SK-N-SH treated with all-trans-retinoic acid at 6 μM for 48 hours (cell line): ENCODE measurements at regions not wholly inside any gene's neighbourhood (a gene's known extent, or its start where the extent isn't known, plus 50 kb on each side); places are given as distances from the start of the nearest gene placed in this dataset.
"Not testable (repeated sequence)": the region's sequence is repeated elsewhere in the genome, so short reads cannot be mapped to it uniquely, and the experiment has no call there.

ENCODE experiments used
- ATAC-seq: fragments of 200-7000 bp; cut with Tn5 transposase; 3 replicates; pipeline ENCODE4 v1.9.1; 2020; ENCODE audit warnings: mild to moderate bottlenecking, moderate library complexity
- ARNTL ChIP-seq: fragments of 450-650 bp; formaldehyde crosslinking; IDR thresholded peaks from 2 replicates; pipeline ENCODE4 v1.5.0; 2020; ENCODE audit warnings: low read depth, mild to moderate bottlenecking, moderate library complexity, borderline replicate concordance
- BACH2 ChIP-seq: fragments of 250-450 bp; sonication (Bioruptor Pico); IDR thresholded peaks from 2 replicates; pipeline ENCODE4 v1.9.0; 2021; ENCODE audit warnings: mild to moderate bottlenecking, borderline replicate concordance
- CSDC2 ChIP-seq: fragments of 250-450 bp; sonication (Bioruptor Pico); IDR thresholded peaks from 2 replicates; pipeline ENCODE4 v1.5.0; 2020; ENCODE audit warnings: mild to moderate bottlenecking, moderate library complexity
- ESRRG ChIP-seq: fragments of 250-450 bp; sonication (Bioruptor Pico); IDR thresholded peaks from 2 replicates; pipeline ENCODE4 v1.6.1; 2021; ENCODE audit warnings: mild to moderate bottlenecking
- GLIS3 ChIP-seq: fragments of 250-450 bp; sonication (Bioruptor Pico); IDR thresholded peaks from 2 replicates; pipeline ENCODE4 v1.5.0; 2020; ENCODE audit warnings: mild to moderate bottlenecking, moderate library complexity
- OSR1 ChIP-seq: fragments of 250-450 bp; sonication (Bioruptor Pico); IDR thresholded peaks from 2 replicates; pipeline ENCODE4 v1.8.0; 2022; ENCODE audit warnings: moderate library complexity, mild to moderate bottlenecking, inconsistent platforms
- PPARA ChIP-seq: fragments of 250-450 bp; sonication (Bioruptor Pico); IDR thresholded peaks from 2 replicates; pipeline ENCODE4 v1.5.0; 2020; ENCODE audit warnings: mild to moderate bottlenecking, borderline replicate concordance
- RARB ChIP-seq: fragments of 250-450 bp; sonication (Bioruptor Pico); IDR thresholded peaks from 2 replicates; pipeline ENCODE4 v1.8.0; 2021; ENCODE audit warnings: mild to moderate bottlenecking, moderate library complexity
- SNAI2 ChIP-seq: fragments of 250-450 bp; sonication (Bioruptor Pico); IDR thresholded peaks from 2 replicates; pipeline ENCODE4 v1.5.0; 2020; ENCODE audit warnings: mild to moderate bottlenecking, moderate library complexity
- TCF4 ChIP-seq: fragments of 250-450 bp; sonication (Bioruptor Pico); IDR thresholded peaks from 2 replicates; pipeline ENCODE4 v1.8.0; 2021; ENCODE audit warnings: mild to moderate bottlenecking, moderate library complexity, borderline replicate concordance
- TOX ChIP-seq: fragments of 250-450 bp; sonication (Bioruptor Pico); IDR thresholded peaks from 2 replicates; pipeline ENCODE4 v1.8.0; 2021; ENCODE audit warnings: mild to moderate bottlenecking, moderate library complexity, borderline replicate concordance
- ZC3H10 ChIP-seq: fragments of 250-450 bp; sonication (Bioruptor Pico); IDR thresholded peaks from 2 replicates; pipeline ENCODE4 v1.5.1; 2021; ENCODE audit warnings: mild to moderate bottlenecking, moderate library complexity
- ZFP3 ChIP-seq: fragments of 250-450 bp; sonication (Bioruptor Pico); IDR thresholded peaks from 2 replicates; pipeline ENCODE4 v1.5.0; 2020; ENCODE audit warnings: mild to moderate bottlenecking, moderate library complexity
- ZFP30 ChIP-seq: fragments of 450-650 bp; formaldehyde crosslinking; IDR thresholded peaks from 2 replicates; pipeline ENCODE4 v1.5.0; 2022; ENCODE audit warnings: mild to moderate bottlenecking, moderate library complexity
- ZNF565 ChIP-seq: fragments of 450-650 bp; formaldehyde crosslinking; conservative IDR thresholded peaks from 2 replicates; pipeline ENCODE4 v1.5.0; 2020; ENCODE audit warnings: low read depth, mild to moderate bottlenecking, moderate library complexity
- ZNF70 ChIP-seq: fragments of 450-650 bp; formaldehyde crosslinking; IDR thresholded peaks from 2 replicates; pipeline ENCODE4 v1.5.0; 2020; ENCODE audit warnings: mild to moderate bottlenecking, moderate library complexity
- ZNF8 ChIP-seq: fragments of 450-650 bp; formaldehyde crosslinking; IDR thresholded peaks from 2 replicates; pipeline ENCODE4 v1.5.0; 2020; ENCODE audit warnings: mild to moderate bottlenecking, moderate library complexity
- TF ChIP-seq, protein P1 (sequence below): fragments of 250-450 bp; sonication (Bioruptor Pico); IDR thresholded peaks from 2 replicates; pipeline ENCODE4 v1.5.0; 2020; ENCODE audit warnings: mild to moderate bottlenecking, moderate library complexity
- TF ChIP-seq, protein P2 (sequence below): fragments of 250-450 bp; sonication (Bioruptor Pico); IDR thresholded peaks from 2 replicates; pipeline ENCODE4 v1.5.1; 2021; ENCODE audit warnings: mild to moderate bottlenecking, moderate library complexity
- TF ChIP-seq, protein P3 (sequence below): fragments of 250-450 bp; sonication (Bioruptor Pico); IDR thresholded peaks from 2 replicates; pipeline ENCODE4 v1.5.1; 2020; ENCODE audit warnings: low read depth, mild to moderate bottlenecking, moderate library complexity
- TF ChIP-seq, protein P4 (sequence below): fragments of 250-450 bp; sonication (Bioruptor Pico); IDR thresholded peaks from 2 replicates; pipeline ENCODE4 v1.8.0; 2020; ENCODE audit warnings: mild to moderate bottlenecking, moderate library complexity, borderline replicate concordance

- TF ChIP-seq, protein P1, sequence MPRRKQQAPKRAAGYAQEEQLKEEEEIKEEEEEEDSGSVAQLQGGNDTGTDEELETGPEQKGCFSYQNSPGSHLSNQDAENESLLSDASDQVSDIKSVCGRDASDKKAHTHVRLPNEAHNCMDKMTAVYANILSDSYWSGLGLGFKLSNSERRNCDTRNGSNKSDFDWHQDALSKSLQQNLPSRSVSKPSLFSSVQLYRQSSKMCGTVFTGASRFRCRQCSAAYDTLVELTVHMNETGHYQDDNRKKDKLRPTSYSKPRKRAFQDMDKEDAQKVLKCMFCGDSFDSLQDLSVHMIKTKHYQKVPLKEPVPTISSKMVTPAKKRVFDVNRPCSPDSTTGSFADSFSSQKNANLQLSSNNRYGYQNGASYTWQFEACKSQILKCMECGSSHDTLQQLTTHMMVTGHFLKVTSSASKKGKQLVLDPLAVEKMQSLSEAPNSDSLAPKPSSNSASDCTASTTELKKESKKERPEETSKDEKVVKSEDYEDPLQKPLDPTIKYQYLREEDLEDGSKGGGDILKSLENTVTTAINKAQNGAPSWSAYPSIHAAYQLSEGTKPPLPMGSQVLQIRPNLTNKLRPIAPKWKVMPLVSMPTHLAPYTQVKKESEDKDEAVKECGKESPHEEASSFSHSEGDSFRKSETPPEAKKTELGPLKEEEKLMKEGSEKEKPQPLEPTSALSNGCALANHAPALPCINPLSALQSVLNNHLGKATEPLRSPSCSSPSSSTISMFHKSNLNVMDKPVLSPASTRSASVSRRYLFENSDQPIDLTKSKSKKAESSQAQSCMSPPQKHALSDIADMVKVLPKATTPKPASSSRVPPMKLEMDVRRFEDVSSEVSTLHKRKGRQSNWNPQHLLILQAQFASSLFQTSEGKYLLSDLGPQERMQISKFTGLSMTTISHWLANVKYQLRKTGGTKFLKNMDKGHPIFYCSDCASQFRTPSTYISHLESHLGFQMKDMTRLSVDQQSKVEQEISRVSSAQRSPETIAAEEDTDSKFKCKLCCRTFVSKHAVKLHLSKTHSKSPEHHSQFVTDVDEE (CRISPR knock-in tag), result no peak
- TF ChIP-seq GLIS3 (CRISPR knock-in tag), result no peak
These were observed 114.1 kb upstream of the DAPK1 start (continued) for GRCh38 chr9:87383344-87384150.

GRCh38 chr9:87386490-87387025 is 111.1 kb upstream of the DAPK1 start:
- no peak for ATAC-seq
- no peak for TF ChIP-seq ZNF565
- no peak for TF ChIP-seq RARB (CRISPR knock-in tag)
- TF ChIP-seq OSR1, result no peak
- no peak for TF ChIP-seq TOX (CRISPR knock-in tag)
- TF ChIP-seq CSDC2 (CRISPR knock-in tag), result no peak
- TF ChIP-seq ZC3H10 (CRISPR knock-in tag), result no peak
- TF ChIP-seq SNAI2 (CRISPR knock-in tag), result no peak
- no peak for TF ChIP-seq ESRRG (CRISPR knock-in tag)
- TF ChIP-seq ZFP3 (CRISPR knock-in tag), result no peak
- no peak for TF ChIP-seq TCF4 (CRISPR knock-in tag)
- TF ChIP-seq, protein P2, sequence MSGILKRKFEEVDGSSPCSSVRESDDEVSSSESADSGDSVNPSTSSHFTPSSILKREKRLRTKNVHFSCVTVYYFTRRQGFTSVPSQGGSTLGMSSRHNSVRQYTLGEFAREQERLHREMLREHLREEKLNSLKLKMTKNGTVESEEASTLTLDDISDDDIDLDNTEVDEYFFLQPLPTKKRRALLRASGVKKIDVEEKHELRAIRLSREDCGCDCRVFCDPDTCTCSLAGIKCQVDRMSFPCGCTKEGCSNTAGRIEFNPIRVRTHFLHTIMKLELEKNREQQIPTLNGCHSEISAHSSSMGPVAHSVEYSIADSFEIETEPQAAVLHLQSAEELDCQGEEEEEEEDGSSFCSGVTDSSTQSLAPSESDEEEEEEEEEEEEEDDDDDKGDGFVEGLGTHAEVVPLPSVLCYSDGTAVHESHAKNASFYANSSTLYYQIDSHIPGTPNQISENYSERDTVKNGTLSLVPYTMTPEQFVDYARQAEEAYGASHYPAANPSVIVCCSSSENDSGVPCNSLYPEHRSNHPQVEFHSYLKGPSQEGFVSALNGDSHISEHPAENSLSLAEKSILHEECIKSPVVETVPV, result no peak
- TF ChIP-seq ARNTL (CRISPR knock-in tag), result no peak
- no peak for TF ChIP-seq ZNF70 (CRISPR knock-in tag)

GRCh38 chr9:87387351-87388011 is 110.2 kb upstream of the DAPK1 start:
- no peak for ATAC-seq
- TF ChIP-seq ESRRG (CRISPR knock-in tag) (no peak), BACH2 (CRISPR knock-in tag) (no peak), TOX (CRISPR knock-in tag) (no peak), PPARA (no peak), CSDC2 (CRISPR knock-in tag) (no peak)
- TF ChIP-seq, protein P3, sequence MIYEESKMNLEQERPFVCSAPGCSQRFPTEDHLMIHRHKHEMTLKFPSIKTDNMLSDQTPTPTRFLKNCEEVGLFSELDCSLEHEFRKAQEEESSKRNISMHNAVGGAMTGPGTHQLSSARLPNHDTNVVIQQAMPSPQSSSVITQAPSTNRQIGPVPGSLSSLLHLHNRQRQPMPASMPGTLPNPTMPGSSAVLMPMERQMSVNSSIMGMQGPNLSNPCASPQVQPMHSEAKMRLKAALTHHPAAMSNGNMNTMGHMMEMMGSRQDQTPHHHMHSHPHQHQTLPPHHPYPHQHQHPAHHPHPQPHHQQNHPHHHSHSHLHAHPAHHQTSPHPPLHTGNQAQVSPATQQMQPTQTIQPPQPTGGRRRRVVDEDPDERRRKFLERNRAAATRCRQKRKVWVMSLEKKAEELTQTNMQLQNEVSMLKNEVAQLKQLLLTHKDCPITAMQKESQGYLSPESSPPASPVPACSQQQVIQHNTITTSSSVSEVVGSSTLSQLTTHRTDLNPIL (CRISPR knock-in tag), result no peak

- not testable (repeated sequence) for ATAC-seq
These were observed 109.0 kb upstream of the DAPK1 start for GRCh38 chr9:87388708-87389107.

DNA sequence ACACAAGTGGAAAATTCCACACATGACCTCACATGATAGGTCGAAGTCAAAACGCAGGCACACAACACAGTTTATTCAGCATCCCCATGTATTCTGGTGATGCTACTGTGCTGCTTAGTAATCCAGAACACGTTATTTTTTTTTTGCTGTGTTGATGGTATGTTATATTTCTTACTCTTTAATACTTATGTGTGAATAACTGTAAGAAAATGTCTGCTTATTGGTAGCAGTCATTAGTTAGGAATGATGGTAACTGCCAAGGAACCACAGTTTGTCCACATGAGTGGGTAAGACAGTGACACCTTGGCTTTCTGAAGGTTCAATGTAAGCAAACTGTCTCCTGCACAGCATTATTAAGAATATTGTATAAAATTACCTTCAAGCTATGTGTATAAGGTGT is 107.7 kb upstream of the DAPK1 start:
- ATAC-seq, result no peak
- no peak for TF ChIP-seq ZC3H10 (CRISPR knock-in tag)
- TF ChIP-seq, protein P3 (CRISPR knock-in tag), result no peak
- no peak for TF ChIP-seq ZNF70 (CRISPR knock-in tag)
- TF ChIP-seq CSDC2 (CRISPR knock-in tag), result no peak
- TF ChIP-seq TCF4 (CRISPR knock-in tag), result no peak
- TF ChIP-seq OSR1, result no peak
- TF ChIP-seq PPARA, result no peak
- no peak for TF ChIP-seq RARB (CRISPR knock-in tag)
- TF ChIP-seq, protein P4, sequence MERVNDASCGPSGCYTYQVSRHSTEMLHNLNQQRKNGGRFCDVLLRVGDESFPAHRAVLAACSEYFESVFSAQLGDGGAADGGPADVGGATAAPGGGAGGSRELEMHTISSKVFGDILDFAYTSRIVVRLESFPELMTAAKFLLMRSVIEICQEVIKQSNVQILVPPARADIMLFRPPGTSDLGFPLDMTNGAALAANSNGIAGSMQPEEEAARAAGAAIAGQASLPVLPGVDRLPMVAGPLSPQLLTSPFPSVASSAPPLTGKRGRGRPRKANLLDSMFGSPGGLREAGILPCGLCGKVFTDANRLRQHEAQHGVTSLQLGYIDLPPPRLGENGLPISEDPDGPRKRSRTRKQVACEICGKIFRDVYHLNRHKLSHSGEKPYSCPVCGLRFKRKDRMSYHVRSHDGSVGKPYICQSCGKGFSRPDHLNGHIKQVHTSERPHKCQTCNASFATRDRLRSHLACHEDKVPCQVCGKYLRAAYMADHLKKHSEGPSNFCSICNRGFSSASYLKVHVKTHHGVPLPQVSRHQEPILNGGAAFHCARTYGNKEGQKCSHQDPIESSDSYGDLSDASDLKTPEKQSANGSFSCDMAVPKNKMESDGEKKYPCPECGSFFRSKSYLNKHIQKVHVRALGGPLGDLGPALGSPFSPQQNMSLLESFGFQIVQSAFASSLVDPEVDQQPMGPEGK, result no peak
- no peak for TF ChIP-seq ESRRG (CRISPR knock-in tag)
- no peak for TF ChIP-seq ZFP30 (CRISPR knock-in tag)
- no peak for TF ChIP-seq GLIS3 (CRISPR knock-in tag)
- no peak for TF ChIP-seq ZFP3 (CRISPR knock-in tag)
- no peak for TF ChIP-seq ARNTL (CRISPR knock-in tag)
- no peak for TF ChIP-seq BACH2 (CRISPR knock-in tag)
- no peak for TF ChIP-seq ZNF565
- TF ChIP-seq ZNF8 (CRISPR knock-in tag), result no peak
- TF ChIP-seq SNAI2 (CRISPR knock-in tag), result no peak
